ENCODE measurements at regions not wholly inside any gene's neighbourhood (a gene's known extent, or its start where the extent isn't known, plus 50 kb on each side); places are given as distances from the start of the nearest gene placed in this dataset.

- TF ChIP-seq, protein P1, sequence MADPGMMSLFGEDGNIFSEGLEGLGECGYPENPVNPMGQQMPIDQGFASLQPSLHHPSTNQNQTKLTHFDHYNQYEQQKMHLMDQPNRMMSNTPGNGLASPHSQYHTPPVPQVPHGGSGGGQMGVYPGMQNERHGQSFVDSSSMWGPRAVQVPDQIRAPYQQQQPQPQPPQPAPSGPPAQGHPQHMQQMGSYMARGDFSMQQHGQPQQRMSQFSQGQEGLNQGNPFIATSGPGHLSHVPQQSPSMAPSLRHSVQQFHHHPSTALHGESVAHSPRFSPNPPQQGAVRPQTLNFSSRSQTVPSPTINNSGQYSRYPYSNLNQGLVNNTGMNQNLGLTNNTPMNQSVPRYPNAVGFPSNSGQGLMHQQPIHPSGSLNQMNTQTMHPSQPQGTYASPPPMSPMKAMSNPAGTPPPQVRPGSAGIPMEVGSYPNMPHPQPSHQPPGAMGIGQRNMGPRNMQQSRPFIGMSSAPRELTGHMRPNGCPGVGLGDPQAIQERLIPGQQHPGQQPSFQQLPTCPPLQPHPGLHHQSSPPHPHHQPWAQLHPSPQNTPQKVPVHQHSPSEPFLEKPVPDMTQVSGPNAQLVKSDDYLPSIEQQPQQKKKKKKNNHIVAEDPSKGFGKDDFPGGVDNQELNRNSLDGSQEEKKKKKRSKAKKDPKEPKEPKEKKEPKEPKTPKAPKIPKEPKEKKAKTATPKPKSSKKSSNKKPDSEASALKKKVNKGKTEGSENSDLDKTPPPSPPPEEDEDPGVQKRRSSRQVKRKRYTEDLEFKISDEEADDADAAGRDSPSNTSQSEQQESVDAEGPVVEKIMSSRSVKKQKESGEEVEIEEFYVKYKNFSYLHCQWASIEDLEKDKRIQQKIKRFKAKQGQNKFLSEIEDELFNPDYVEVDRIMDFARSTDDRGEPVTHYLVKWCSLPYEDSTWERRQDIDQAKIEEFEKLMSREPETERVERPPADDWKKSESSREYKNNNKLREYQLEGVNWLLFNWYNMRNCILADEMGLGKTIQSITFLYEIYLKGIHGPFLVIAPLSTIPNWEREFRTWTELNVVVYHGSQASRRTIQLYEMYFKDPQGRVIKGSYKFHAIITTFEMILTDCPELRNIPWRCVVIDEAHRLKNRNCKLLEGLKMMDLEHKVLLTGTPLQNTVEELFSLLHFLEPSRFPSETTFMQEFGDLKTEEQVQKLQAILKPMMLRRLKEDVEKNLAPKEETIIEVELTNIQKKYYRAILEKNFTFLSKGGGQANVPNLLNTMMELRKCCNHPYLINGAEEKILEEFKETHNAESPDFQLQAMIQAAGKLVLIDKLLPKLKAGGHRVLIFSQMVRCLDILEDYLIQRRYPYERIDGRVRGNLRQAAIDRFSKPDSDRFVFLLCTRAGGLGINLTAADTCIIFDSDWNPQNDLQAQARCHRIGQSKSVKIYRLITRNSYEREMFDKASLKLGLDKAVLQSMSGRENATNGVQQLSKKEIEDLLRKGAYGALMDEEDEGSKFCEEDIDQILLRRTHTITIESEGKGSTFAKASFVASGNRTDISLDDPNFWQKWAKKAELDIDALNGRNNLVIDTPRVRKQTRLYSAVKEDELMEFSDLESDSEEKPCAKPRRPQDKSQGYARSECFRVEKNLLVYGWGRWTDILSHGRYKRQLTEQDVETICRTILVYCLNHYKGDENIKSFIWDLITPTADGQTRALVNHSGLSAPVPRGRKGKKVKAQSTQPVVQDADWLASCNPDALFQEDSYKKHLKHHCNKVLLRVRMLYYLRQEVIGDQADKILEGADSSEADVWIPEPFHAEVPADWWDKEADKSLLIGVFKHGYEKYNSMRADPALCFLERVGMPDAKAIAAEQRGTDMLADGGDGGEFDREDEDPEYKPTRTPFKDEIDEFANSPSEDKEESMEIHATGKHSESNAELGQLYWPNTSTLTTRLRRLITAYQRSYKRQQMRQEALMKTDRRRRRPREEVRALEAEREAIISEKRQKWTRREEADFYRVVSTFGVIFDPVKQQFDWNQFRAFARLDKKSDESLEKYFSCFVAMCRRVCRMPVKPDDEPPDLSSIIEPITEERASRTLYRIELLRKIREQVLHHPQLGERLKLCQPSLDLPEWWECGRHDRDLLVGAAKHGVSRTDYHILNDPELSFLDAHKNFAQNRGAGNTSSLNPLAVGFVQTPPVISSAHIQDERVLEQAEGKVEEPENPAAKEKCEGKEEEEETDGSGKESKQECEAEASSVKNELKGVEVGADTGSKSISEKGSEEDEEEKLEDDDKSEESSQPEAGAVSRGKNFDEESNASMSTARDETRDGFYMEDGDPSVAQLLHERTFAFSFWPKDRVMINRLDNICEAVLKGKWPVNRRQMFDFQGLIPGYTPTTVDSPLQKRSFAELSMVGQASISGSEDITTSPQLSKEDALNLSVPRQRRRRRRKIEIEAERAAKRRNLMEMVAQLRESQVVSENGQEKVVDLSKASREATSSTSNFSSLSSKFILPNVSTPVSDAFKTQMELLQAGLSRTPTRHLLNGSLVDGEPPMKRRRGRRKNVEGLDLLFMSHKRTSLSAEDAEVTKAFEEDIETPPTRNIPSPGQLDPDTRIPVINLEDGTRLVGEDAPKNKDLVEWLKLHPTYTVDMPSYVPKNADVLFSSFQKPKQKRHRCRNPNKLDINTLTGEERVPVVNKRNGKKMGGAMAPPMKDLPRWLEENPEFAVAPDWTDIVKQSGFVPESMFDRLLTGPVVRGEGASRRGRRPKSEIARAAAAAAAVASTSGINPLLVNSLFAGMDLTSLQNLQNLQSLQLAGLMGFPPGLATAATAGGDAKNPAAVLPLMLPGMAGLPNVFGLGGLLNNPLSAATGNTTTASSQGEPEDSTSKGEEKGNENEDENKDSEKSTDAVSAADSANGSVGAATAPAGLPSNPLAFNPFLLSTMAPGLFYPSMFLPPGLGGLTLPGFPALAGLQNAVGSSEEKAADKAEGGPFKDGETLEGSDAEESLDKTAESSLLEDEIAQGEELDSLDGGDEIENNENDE (IDR thresholded peaks at IDR 0.05; ENCODE audit: insufficient replicate concordance, low read length): no peak
- TF ChIP-seq KDM5A (IDR thresholded peaks at IDR 0.05; ENCODE audit: low read length) (no peak), BCL11A (IDR thresholded peaks at IDR 0.05; ENCODE audit: low read depth in 2 of 2, low read length in 2 of 2) (no peak), FOSL1 (IDR thresholded peaks at IDR 0.05; ENCODE audit: insufficient read depth, low read depth, low read length) (no peak), GABPA (IDR thresholded peaks at IDR 0.05; ENCODE audit: borderline replicate concordance, insufficient read depth, low read length) (no peak), NRF1 (IDR thresholded peaks at IDR 0.05; ENCODE audit: low read depth, low read length) (no peak), SIX5 (IDR thresholded peaks at IDR 0.05; ENCODE audit: low read depth, low read length) (no peak), CEBPB (IDR thresholded peaks at IDR 0.05; ENCODE audit: low read depth, low read length) (no peak), EZH2 (IDR thresholded peaks at IDR 0.05; ENCODE audit: low read depth, low read length, severe bottlenecking) (no peak), CHD1 (IDR thresholded peaks at IDR 0.05; ENCODE audit: low read depth, low read length) (no peak), EP300 (IDR thresholded peaks at IDR 0.05; ENCODE audit: borderline replicate concordance in 1 of 2, low read depth in 2 of 2, low read length in 2 of 2) (no peak), CBX5 (IDR thresholded peaks at IDR 0.05; ENCODE audit: low read depth, low read length) (no peak)
These were observed 171.1 kb downstream of the ZNF330 start (continued) for GRCh38 chr4:141391771-141392170.

Measured in H1 (cell line).